ENCODE measurements at regions not wholly inside any gene's neighbourhood (a gene's known extent, or its start where the extent isn't known, plus 50 kb on each side); places are given as distances from the start of the nearest gene placed in this dataset.

DNA sequence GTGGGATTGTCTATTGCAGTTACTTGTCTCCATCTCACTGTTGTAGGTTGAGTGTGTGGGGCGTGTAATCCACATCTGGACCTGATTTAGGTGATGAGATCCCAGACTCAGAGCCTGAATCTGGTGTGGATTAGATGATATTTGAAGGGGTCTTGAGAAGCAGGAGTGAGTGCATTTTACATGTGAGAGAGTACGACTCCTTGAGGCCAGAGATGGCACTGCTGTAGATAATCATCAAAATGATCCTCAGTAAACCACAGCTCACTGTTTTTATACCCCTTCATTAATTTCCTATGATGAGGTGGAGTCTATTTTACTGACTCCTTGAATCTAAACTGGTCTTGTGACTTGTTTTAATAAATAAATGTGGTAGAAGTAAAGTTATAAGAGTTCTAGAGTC, 732.5 kb downstream of the KCNJ2 start:
- no peak for TF ChIP-seq EZH2 (IDR thresholded peaks at IDR 0.05; ENCODE audit: borderline replicate concordance, insufficient read depth, low read depth, low read length, poor library complexity, severe bottlenecking)
- TF ChIP-seq, protein P1, sequence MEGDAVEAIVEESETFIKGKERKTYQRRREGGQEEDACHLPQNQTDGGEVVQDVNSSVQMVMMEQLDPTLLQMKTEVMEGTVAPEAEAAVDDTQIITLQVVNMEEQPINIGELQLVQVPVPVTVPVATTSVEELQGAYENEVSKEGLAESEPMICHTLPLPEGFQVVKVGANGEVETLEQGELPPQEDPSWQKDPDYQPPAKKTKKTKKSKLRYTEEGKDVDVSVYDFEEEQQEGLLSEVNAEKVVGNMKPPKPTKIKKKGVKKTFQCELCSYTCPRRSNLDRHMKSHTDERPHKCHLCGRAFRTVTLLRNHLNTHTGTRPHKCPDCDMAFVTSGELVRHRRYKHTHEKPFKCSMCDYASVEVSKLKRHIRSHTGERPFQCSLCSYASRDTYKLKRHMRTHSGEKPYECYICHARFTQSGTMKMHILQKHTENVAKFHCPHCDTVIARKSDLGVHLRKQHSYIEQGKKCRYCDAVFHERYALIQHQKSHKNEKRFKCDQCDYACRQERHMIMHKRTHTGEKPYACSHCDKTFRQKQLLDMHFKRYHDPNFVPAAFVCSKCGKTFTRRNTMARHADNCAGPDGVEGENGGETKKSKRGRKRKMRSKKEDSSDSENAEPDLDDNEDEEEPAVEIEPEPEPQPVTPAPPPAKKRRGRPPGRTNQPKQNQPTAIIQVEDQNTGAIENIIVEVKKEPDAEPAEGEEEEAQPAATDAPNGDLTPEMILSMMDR (IDR thresholded peaks at IDR 0.05) = no peak

Measured in B cell (primary cell).